A673 (cell line): ENCODE measurements at regions not wholly inside any gene's neighbourhood (a gene's known extent, or its start where the extent isn't known, plus 50 kb on each side); places are given as distances from the start of the nearest gene placed in this dataset.

Source experiments
- BruUV-seq: library from RNA; stranded (reverse); fragments of 400-500 nt; replicated peaks from 2 replicates; lab custom pipeline; 2021; lab: Mats Ljungman, UMichigan
- CTCF ChIA-PET: fragments of 300-600 bp; sonication (Branson Sonifier 250); formaldehyde crosslinking; loops from one replicate; lab custom pipeline; 2022; ENCODE audit warnings: antibody characterized with exemption; lab: Charles Lee
- POLR2A ChIA-PET: fragments of 300-600 bp; sonication (Branson Sonifier 250); formaldehyde crosslinking; loops from one replicate; lab custom pipeline; 2022; ENCODE audit warnings: antibody characterized with exemption; ENCODE audit not compliant: low non-redundant PET; lab: Charles Lee
- DNase-seq: peaks from one replicate; pipeline ENCODE4 v3.0.0-alpha.2; 2015; ENCODE audit warnings: low spot score
- H3K27ac ChIP-seq: fragments of 200-600 bp; sonication (generic); 2 replicates; pipeline ENCODE4 v1.5.1; 2016; ENCODE audit warnings: mixed run types, low read depth, mild to moderate bottlenecking, mixed read lengths, antibody characterized with exemption, low read length; ENCODE audit not compliant: poor library complexity, severe bottlenecking
- H3K27me3 ChIP-seq: fragments of 200-600 bp; sonication (generic); replicated peaks from 2 replicates; pipeline ENCODE4 v1.6.1; 2017; ENCODE audit warnings: mixed run types, low read depth, mild to moderate bottlenecking, mixed read lengths, antibody characterized with exemption, low read length; ENCODE audit not compliant: insufficient read depth, poor library complexity
- H3K36me3 ChIP-seq: fragments of 200-600 bp; sonication (generic); 2 replicates; pipeline ENCODE4 v1.6.1; 2016; ENCODE audit warnings: mixed run types, mild to moderate bottlenecking, mixed read lengths, antibody characterized with exemption, low read length; ENCODE audit not compliant: insufficient read depth, poor library complexity, severe bottlenecking
- H3K4me1 ChIP-seq: fragments of 200-600 bp; sonication (generic); 2 replicates; pipeline ENCODE4 v1.6.1; 2017; ENCODE audit warnings: mixed run types, mild to moderate bottlenecking, mixed read lengths, antibody characterized with exemption, low read length; ENCODE audit not compliant: insufficient read depth, poor library complexity, severe bottlenecking
- H3K4me3 ChIP-seq: fragments of 200-600 bp; sonication (generic); 2 replicates; pipeline ENCODE4 v1.5.1; 2016; ENCODE audit warnings: low read depth, mixed run types, mild to moderate bottlenecking, mixed read lengths, low read length; ENCODE audit not compliant: poor library complexity, severe bottlenecking
- H3K9me3 ChIP-seq: fragments of 200-600 bp; sonication (generic); 2 replicates; pipeline ENCODE4 v1.6.1; 2016; ENCODE audit warnings: mixed run types, low read depth, mild to moderate bottlenecking, mixed read lengths, antibody characterized with exemption, low read length; ENCODE audit not compliant: poor library complexity, severe bottlenecking
- EZH2 ChIP-seq: fragments of 200-600 bp; sonication (generic); IDR thresholded peaks from 2 replicates; pipeline ENCODE4 v1.6.1; 2017; ENCODE audit warnings: borderline replicate concordance, low read depth, mild to moderate bottlenecking, mixed read lengths, antibody characterized with exemption, low read length; ENCODE audit not compliant: poor library complexity, severe bottlenecking
- intact Hi-C: fragments of 100-400 bp; cut with micrococcal nuclease; formaldehyde crosslinking; loops from one replicate; pipeline ENCODE4 v1.10.0; 2022; ENCODE audit not compliant: unreplicated experiment
- TF ChIP-seq, protein P1 (sequence below): fragments of 300-800, 200-600 bp; sonication (generic); conservative IDR thresholded peaks from 2 replicates; pipeline ENCODE4 v1.5.1; 2017; ENCODE audit warnings: low read depth, mild to moderate bottlenecking, antibody characterized with exemption, low read length, moderate library complexity, mixed read lengths

DNA sequence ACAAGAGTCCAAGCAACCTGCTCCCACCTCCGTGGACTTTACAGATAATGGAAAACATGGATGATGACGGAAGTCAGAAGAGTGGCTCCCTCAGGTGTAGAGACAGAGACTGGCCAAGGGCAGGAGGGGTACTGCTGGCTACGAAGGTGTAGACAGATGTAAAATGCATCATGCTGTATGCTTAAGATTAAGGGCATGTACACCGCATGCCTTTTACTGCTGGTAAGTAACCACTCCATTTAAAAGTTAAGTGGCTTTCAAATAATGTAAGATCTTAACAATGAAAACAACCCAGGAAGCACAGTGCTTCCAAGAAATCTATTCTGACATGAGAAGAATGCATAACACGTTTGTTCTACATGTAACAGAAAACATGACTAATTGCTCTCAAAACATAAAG is 76.9 kb upstream of the FAM9B start:
- BruUV-seq, result no TSS peak
- no peak for DNase-seq
- POLR2A ChIA-PET, result no interaction called here

DNA sequence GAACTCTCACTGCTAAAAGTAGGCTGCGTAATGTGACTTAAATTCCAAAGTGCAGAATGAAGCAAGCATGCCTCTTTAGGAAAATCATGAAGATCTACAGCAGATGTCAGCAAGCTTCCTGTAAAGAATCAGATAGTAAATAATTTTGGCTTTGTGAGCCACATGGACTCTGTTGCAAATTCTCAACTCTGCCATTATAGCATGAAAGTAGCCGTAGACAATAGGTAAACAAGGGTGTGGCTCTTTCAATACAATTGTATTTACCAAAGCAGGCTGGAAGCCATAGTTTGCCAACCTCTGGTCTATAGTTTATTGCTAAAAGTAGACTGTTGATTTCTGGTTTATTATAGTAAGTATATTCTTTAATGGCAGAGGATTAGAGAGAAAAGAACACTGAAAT is 80.3 kb upstream of the FAM9B start:
- CTCF ChIA-PET, result no interaction called here
- H3K4me3 ChIP-seq, result no peak overlapping the region
- no peaks in the 10 kb centered on the region for H3K9me3 ChIP-seq
- TF ChIP-seq EZH2, result no peak
- TF ChIP-seq, protein P1, sequence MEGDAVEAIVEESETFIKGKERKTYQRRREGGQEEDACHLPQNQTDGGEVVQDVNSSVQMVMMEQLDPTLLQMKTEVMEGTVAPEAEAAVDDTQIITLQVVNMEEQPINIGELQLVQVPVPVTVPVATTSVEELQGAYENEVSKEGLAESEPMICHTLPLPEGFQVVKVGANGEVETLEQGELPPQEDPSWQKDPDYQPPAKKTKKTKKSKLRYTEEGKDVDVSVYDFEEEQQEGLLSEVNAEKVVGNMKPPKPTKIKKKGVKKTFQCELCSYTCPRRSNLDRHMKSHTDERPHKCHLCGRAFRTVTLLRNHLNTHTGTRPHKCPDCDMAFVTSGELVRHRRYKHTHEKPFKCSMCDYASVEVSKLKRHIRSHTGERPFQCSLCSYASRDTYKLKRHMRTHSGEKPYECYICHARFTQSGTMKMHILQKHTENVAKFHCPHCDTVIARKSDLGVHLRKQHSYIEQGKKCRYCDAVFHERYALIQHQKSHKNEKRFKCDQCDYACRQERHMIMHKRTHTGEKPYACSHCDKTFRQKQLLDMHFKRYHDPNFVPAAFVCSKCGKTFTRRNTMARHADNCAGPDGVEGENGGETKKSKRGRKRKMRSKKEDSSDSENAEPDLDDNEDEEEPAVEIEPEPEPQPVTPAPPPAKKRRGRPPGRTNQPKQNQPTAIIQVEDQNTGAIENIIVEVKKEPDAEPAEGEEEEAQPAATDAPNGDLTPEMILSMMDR, result no peak
- no TSS peak for BruUV-seq
- H3K4me1 ChIP-seq, result no peaks in the 10 kb centered on the region
- H3K27me3 ChIP-seq, result no peaks in the 10 kb centered on the region
- POLR2A ChIA-PET, result no interaction called here
- no peak overlapping the region for H3K27ac ChIP-seq
- DNase-seq, result no peak
- intact Hi-C loops, result no loop called here
- H3K36me3 ChIP-seq, result no peaks in the 10 kb centered on the region

More for the DNA sequence above, 76.9 kb upstream of the FAM9B start:
- no peaks in the 10 kb centered on the region for H3K36me3 ChIP-seq
- intact Hi-C loops, result no loop called here
- H3K9me3 ChIP-seq, result no peaks in the 10 kb centered on the region
- CTCF ChIA-PET, result no interaction called here
- H3K4me3 ChIP-seq, result no peak overlapping the region
- no peaks in the 10 kb centered on the region for H3K27me3 ChIP-seq
- no peak overlapping the region for H3K27ac ChIP-seq
- H3K4me1 ChIP-seq, result no peaks in the 10 kb centered on the region
- no peak for TF ChIP-seq EZH2
- TF ChIP-seq, protein P1, result no peak

DNA sequence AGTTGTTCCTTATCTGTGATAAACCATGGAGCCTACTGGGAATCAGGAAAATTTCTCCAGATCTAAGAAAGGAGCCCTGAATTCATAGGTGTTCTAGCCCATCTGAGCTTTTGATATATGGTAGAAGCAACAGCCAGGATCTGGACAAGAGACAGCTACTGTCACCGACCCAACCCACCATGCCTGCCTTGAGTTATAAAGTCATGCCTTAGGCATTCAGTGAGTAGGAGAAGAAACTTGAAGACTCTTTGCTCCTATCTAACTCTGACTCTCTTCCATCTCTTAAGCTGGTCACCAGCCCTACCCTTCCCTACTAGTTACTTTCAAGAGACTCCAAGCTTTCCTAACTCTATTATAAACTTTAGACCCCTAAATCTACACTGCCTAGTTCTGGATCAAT is 83.9 kb upstream of the FAM9B start:
- BruUV-seq, result no TSS peak

More for the DNA sequence above, 83.9 kb upstream of the FAM9B start:
- H3K9me3 ChIP-seq, result no peaks in the 10 kb centered on the region
- TF ChIP-seq, protein P1, result no peak
- TF ChIP-seq EZH2, result no peak
- POLR2A ChIA-PET, result no interaction called here
- no peaks in the 10 kb centered on the region for H3K36me3 ChIP-seq
- no peak for DNase-seq
- H3K27ac ChIP-seq, result no peak overlapping the region
- H3K4me3 ChIP-seq, result no peak overlapping the region
- H3K4me1 ChIP-seq, result no peaks in the 10 kb centered on the region
- H3K27me3 ChIP-seq, result no peaks in the 10 kb centered on the region
- CTCF ChIA-PET, result no interaction called here
- intact Hi-C loops, result no loop called here
